HG02938 (cell line): ENCODE measurements at regions not wholly inside any gene's neighbourhood (a gene's known extent, or its start where the extent isn't known, plus 50 kb on each side); places are given as distances from the start of the nearest gene placed in this dataset.

Source experiments
- ATAC-seq: cut with Tn5 transposase; IDR thresholded peaks from one replicate; pipeline ENCODE4 v1.9.1; 2021; ENCODE audit warnings: mild to moderate bottlenecking, moderate library complexity; ENCODE audit not compliant: unreplicated experiment

- ATAC-seq = no peak
These were observed 151.7 kb upstream of the KCNMB2 start for GRCh38 chr3:178384321-178385230.

GRCh38 chr3:178385280-178385952 lies 150.8 kb upstream of the KCNMB2 start:
- no peak for ATAC-seq

- ATAC-seq = no peak
These were observed 149.8 kb upstream of the KCNMB2 start for GRCh38 chr3:178386401-178386800.

GRCh38 chr3:178386880-178387279 lies 149.4 kb upstream of the KCNMB2 start:
- ATAC-seq = no peak

- ATAC-seq = no peak
These were observed 147.8 kb upstream of the KCNMB2 start for GRCh38 chr3:178388473-178388872.

GRCh38 chr3:178389258-178389657 lies 147.0 kb upstream of the KCNMB2 start:
- no peak for ATAC-seq

GRCh38 chr3:178392511-178392926 lies 143.7 kb upstream of the KCNMB2 start:
- no peak for ATAC-seq

GRCh38 chr3:178393146-178393545 lies 143.1 kb upstream of the KCNMB2 start:
- no peak for ATAC-seq

GRCh38 chr3:178393824-178394223 lies 142.4 kb upstream of the KCNMB2 start:
- ATAC-seq = no peak

- no peak for ATAC-seq
These were observed 139.9 kb upstream of the KCNMB2 start for GRCh38 chr3:178396318-178396717.

- ATAC-seq = no peak
These were observed 139.0 kb upstream of the KCNMB2 start for GRCh38 chr3:178397202-178397601.

- no peak for ATAC-seq
These were observed 138.4 kb upstream of the KCNMB2 start for GRCh38 chr3:178397836-178398235.

- no peak for ATAC-seq
These were observed 131.3 kb upstream of the KCNMB2 start for GRCh38 chr3:178404961-178405360.

- ATAC-seq = no peak
These were observed 130.7 kb upstream of the KCNMB2 start for GRCh38 chr3:178405531-178405930.

- no peak for ATAC-seq
These were observed 130.0 kb upstream of the KCNMB2 start for GRCh38 chr3:178406206-178406605.

GRCh38 chr3:178415384-178415783 lies 120.9 kb upstream of the KCNMB2 start:
- no peak for ATAC-seq

- ATAC-seq = no peak
These were observed 118.5 kb upstream of the KCNMB2 start for GRCh38 chr3:178417736-178418135.

- ATAC-seq = no peak
These were observed 117.2 kb upstream of the KCNMB2 start for GRCh38 chr3:178419071-178419470.

- no peak for ATAC-seq
These were observed 116.2 kb upstream of the KCNMB2 start for GRCh38 chr3:178420033-178420432.

GRCh38 chr3:178421069-178421468 lies 115.2 kb upstream of the KCNMB2 start:
- ATAC-seq = no peak

GRCh38 chr3:178422406-178422805 lies 113.8 kb upstream of the KCNMB2 start:
- ATAC-seq = no peak

- no peak for ATAC-seq
These were observed 108.2 kb upstream of the KCNMB2 start for GRCh38 chr3:178428037-178428436.
